HEK293 (cell line): ENCODE measurements at regions not wholly inside any gene's neighbourhood (a gene's known extent, or its start where the extent isn't known, plus 50 kb on each side); places are given as distances from the start of the nearest gene placed in this dataset.

Experiments used
- KLF7 ChIP-seq: fragments of 450-650 bp; formaldehyde crosslinking; IDR thresholded peaks from 2 replicates; pipeline ENCODE4 v1.5.1; 2016; ENCODE audit warnings: missing biosample characterization, missing genetic modification characterization, borderline replicate concordance
- MYNN ChIP-seq: fragments of 450-650 bp; formaldehyde crosslinking; IDR thresholded peaks from 2 replicates; pipeline ENCODE4 v1.5.1; 2016; ENCODE audit warnings: missing biosample characterization, missing genetic modification characterization, borderline replicate concordance
- RBAK ChIP-seq: fragments of 450-650 bp; formaldehyde crosslinking; IDR thresholded peaks from 2 replicates; pipeline ENCODE4 v1.5.1; 2016; ENCODE audit warnings: missing biosample characterization, missing genetic modification characterization
- ZFP41 ChIP-seq: fragments of 450-650 bp; formaldehyde crosslinking; IDR thresholded peaks from 2 replicates; pipeline ENCODE4 v1.5.1; 2016; ENCODE audit warnings: missing biosample characterization, missing genetic modification characterization, borderline replicate concordance
- ZNF114 ChIP-seq: fragments of 450-650 bp; formaldehyde crosslinking; IDR thresholded peaks from 2 replicates; pipeline ENCODE4 v1.5.0; 2017; ENCODE audit warnings: missing biosample characterization, missing genetic modification characterization
- ZNF133 ChIP-seq: fragments of 450-650 bp; formaldehyde crosslinking; IDR thresholded peaks from 2 replicates; pipeline ENCODE4 v1.5.1; 2016; ENCODE audit warnings: missing biosample characterization, missing genetic modification characterization
- ZNF266 ChIP-seq: fragments of 450-650 bp; formaldehyde crosslinking; IDR thresholded peaks from 2 replicates; pipeline ENCODE4 v1.5.1; 2016; ENCODE audit warnings: missing biosample characterization, missing genetic modification characterization, low read depth
- ZNF274 ChIP-seq, 2 experiments: fragments of 200-500 bp in 1 of 2; fragments of 450-650 bp in 1 of 2; sonication (Bioruptor generic) in 1 of 2; formaldehyde crosslinking in 1 of 2; IDR thresholded peaks; 2 replicates each; pipeline versions ENCODE4 v1.5.1 to v1.6.1; 2014 to 2016; ENCODE audit warnings: borderline replicate concordance in 1 of 2, inconsistent platforms in 1 of 2, low read length in 1 of 2, missing biosample characterization in 1 of 2, missing genetic modification characterization in 1 of 2
- ZNF423 ChIP-seq: fragments of 450-650 bp; formaldehyde crosslinking; IDR thresholded peaks from 2 replicates; pipeline ENCODE4 v1.5.1; 2016; ENCODE audit warnings: missing biosample characterization, missing genetic modification characterization
- ZNF426 ChIP-seq: fragments of 450-650 bp; formaldehyde crosslinking; IDR thresholded peaks from 2 replicates; pipeline ENCODE4 v1.5.1; 2017; ENCODE audit warnings: missing biosample characterization, missing genetic modification characterization, mild to moderate bottlenecking, inconsistent platforms, moderate library complexity
- ZNF747 ChIP-seq: fragments of 450-650 bp; formaldehyde crosslinking; IDR thresholded peaks from 2 replicates; pipeline ENCODE4 v1.5.1; 2016; ENCODE audit warnings: missing biosample characterization, missing genetic modification characterization
- TF ChIP-seq, protein P1 (sequence below): fragments of 450-650 bp; formaldehyde crosslinking; IDR thresholded peaks from 2 replicates; pipeline ENCODE4 v1.5.1; 2016; ENCODE audit warnings: missing biosample characterization, missing genetic modification characterization
- TF ChIP-seq, protein P2 (sequence below): fragments of 450-650 bp; formaldehyde crosslinking; IDR thresholded peaks from 2 replicates; pipeline ENCODE4 v1.5.1; 2016; ENCODE audit warnings: missing biosample characterization, missing genetic modification characterization

DNA sequence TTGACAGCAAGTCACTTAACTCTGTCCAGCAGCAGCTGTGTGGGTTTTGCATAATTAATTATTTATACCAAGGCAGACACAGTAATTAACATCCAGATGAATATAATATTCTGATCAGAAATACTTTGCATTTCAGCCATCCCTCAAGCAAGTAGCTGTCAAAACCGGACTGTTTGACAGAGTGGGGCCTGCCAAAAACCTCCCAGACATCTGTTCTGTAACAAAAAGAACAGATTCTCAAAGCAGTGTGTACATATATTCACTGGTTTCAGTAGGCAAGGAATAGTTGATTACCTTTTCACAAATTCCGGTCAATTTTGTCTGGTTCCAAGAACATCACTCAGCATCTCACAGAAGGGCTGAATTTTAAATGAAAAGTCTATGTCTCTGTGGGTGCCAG, 291.6 kb downstream of the CMPK2 start:
- TF ChIP-seq, protein P1, sequence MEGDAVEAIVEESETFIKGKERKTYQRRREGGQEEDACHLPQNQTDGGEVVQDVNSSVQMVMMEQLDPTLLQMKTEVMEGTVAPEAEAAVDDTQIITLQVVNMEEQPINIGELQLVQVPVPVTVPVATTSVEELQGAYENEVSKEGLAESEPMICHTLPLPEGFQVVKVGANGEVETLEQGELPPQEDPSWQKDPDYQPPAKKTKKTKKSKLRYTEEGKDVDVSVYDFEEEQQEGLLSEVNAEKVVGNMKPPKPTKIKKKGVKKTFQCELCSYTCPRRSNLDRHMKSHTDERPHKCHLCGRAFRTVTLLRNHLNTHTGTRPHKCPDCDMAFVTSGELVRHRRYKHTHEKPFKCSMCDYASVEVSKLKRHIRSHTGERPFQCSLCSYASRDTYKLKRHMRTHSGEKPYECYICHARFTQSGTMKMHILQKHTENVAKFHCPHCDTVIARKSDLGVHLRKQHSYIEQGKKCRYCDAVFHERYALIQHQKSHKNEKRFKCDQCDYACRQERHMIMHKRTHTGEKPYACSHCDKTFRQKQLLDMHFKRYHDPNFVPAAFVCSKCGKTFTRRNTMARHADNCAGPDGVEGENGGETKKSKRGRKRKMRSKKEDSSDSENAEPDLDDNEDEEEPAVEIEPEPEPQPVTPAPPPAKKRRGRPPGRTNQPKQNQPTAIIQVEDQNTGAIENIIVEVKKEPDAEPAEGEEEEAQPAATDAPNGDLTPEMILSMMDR (tag by site-specific recombination): no peak
- TF ChIP-seq ZFP41 (tag by site-specific recombination) (no peak), ZNF426 (tag by site-specific recombination) (no peak), MYNN (no peak), ZNF133 (tag by site-specific recombination) (no peak), ZNF747 (tag by site-specific recombination) (no peak), RBAK (tag by site-specific recombination) (no peak), ZNF423 (tag by site-specific recombination) (no peak), ZNF114 (no peak), KLF7 (tag by site-specific recombination) (no peak), ZNF274 (IDR thresholded peaks at IDR 0.05; ENCODE audit: low read length) (no peak), ZNF274 (tag by site-specific recombination; IDR thresholded peaks at IDR 0.05; ENCODE audit: borderline replicate concordance) (no peak), ZNF266 (tag by site-specific recombination) (no peak)
- TF ChIP-seq, protein P2, sequence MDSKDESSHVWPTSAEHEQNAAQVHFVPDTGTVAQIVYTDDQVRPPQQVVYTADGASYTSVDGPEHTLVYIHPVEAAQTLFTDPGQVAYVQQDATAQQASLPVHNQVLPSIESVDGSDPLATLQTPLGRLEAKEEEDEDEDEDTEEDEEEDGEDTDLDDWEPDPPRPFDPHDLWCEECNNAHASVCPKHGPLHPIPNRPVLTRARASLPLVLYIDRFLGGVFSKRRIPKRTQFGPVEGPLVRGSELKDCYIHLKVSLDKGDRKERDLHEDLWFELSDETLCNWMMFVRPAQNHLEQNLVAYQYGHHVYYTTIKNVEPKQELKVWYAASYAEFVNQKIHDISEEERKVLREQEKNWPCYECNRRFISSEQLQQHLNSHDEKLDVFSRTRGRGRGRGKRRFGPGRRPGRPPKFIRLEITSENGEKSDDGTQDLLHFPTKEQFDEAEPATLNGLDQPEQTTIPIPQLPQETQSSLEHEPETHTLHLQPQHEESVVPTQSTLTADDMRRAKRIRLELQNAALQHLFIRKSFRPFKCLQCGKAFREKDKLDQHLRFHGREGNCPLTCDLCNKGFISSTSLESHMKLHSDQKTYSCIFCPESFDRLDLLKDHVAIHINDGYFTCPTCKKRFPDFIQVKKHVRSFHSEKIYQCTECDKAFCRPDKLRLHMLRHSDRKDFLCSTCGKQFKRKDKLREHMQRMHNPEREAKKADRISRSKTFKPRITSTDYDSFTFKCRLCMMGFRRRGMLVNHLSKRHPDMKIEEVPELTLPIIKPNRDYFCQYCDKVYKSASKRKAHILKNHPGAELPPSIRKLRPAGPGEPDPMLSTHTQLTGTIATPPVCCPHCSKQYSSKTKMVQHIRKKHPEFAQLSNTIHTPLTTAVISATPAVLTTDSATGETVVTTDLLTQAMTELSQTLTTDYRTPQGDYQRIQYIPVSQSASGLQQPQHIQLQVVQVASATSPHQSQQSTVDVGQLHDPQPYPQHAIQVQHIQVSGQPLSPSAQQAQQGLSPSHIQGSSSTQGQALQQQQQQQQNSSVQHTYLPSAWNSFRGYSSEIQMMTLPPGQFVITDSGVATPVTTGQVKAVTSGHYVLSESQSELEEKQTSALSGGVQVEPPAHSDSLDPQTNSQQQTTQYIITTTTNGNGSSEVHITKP (tag by site-specific recombination): no peak
